H1 (cell line): ENCODE measurements at regions not wholly inside any gene's neighbourhood (a gene's known extent, or its start where the extent isn't known, plus 50 kb on each side); places are given as distances from the start of the nearest gene placed in this dataset.

ENCODE experiments used
- CTCF ChIA-PET: fragments of 300-600 bp; sonication (Branson Sonifier 250); formaldehyde crosslinking; loops from one replicate; lab custom pipeline; 2021; ENCODE audit not compliant: partially characterized antibody; lab: Charles Lee
- POLR2A ChIA-PET: fragments of 300-600 bp; sonication (Branson Sonifier 250); formaldehyde crosslinking; loops from one replicate; lab custom pipeline; 2021; ENCODE audit warnings: inconsistent platforms; ENCODE audit not compliant: partially characterized antibody; lab: Charles Lee
- DNase-seq, 2 experiments: peaks; one replicate each; pipeline versions ENCODE4 v3.0.0 to v3.0.0-alpha.2; 2010 to 2022; ENCODE audit warnings: low spot score in 2 of 2, low read depth in 1 of 2, mixed read lengths in 1 of 2
- FAIRE-seq: peaks from 2 replicates; lab custom pipeline; 2011; peaks lifted over from hg19 to GRCh38; lab: Jason Lieb, UNC
- H2AFZ ChIP-seq: 2 replicates; pipeline ENCODE4 v1.8.1; 2012; ENCODE audit warnings: low read length, inconsistent platforms
- H2AK5ac ChIP-seq: 2 replicates; pipeline ENCODE4 v1.6.1; 2013; ENCODE audit warnings: low read depth, low read length
- H2BK120ac ChIP-seq: replicated peaks from 2 replicates; pipeline ENCODE3; 2013; ENCODE audit warnings: low read depth, low read length, inconsistent platforms
- H2BK12ac ChIP-seq: 2 replicates; pipeline ENCODE4 v1.6.1; 2013; ENCODE audit warnings: low read depth, low read length
- H2BK15ac ChIP-seq: 2 replicates; pipeline ENCODE4 v1.6.1; 2013; ENCODE audit warnings: low read length
- H2BK20ac ChIP-seq: 2 replicates; pipeline ENCODE4 v1.6.1; 2013; ENCODE audit warnings: low read length
- H2BK5ac ChIP-seq: 2 replicates; pipeline ENCODE4 v1.6.1; 2013; ENCODE audit warnings: low read depth, low read length
- H3K14ac ChIP-seq: 2 replicates; pipeline ENCODE4 v1.6.1; 2013; ENCODE audit warnings: inconsistent platforms; ENCODE audit not compliant: insufficient read length
- H3K18ac ChIP-seq: 2 replicates; pipeline ENCODE4 v1.6.1; 2013; ENCODE audit warnings: low read length; ENCODE audit errors: extremely low read depth
- H3K23ac ChIP-seq: 2 replicates; pipeline ENCODE4 v1.6.1; 2013; ENCODE audit warnings: inconsistent platforms; ENCODE audit not compliant: insufficient read length
- H3K23me2 ChIP-seq: 2 replicates; pipeline ENCODE4 v1.6.1; 2013; ENCODE audit warnings: low read depth, low read length
- H3K27ac ChIP-seq: 2 replicates; pipeline ENCODE4 v1.6.1; 2011; ENCODE audit warnings: low read depth, low read length, inconsistent platforms
- H3K27me3 ChIP-seq, 4 experiments: replicated peaks in 1 of 4; 1 replicate in 1 of 4; 2 replicates in 3 of 4; pipeline versions ENCODE4 v1.6.1 to v1.8.1; 2011 to 2013; ENCODE audit warnings: low read length in 3 of 4, mild to moderate bottlenecking in 3 of 4, inconsistent platforms in 2 of 4, mixed read lengths in 2 of 4, moderate library complexity in 1 of 4; ENCODE audit not compliant: control insufficient read depth in 3 of 4, insufficient read depth in 3 of 4; ENCODE audit errors: extremely low read depth in 1 of 4
- H3K36me3 ChIP-seq, 4 experiments: 2 replicates each; pipeline versions ENCODE4 v1.6.1 to v1.8.1; 2011 to 2013; ENCODE audit warnings: mild to moderate bottlenecking in 4 of 4, low read length in 3 of 4, moderate library complexity in 2 of 4, control low read depth in 1 of 4, inconsistent platforms in 1 of 4; ENCODE audit not compliant: insufficient read depth in 4 of 4, control insufficient read depth in 2 of 4
- H3K4ac ChIP-seq: replicated peaks from 2 replicates; pipeline ENCODE3; 2013; ENCODE audit warnings: low read length, low read depth, mixed read lengths, inconsistent platforms; ENCODE audit not compliant: insufficient read length
- H3K4me1 ChIP-seq, 4 experiments: replicated peaks in 1 of 4; 1 replicate in 1 of 4; 2 replicates in 3 of 4; pipeline versions ENCODE4 v1.6.1 to v1.8.1; 2011 to 2013; ENCODE audit warnings: low read length in 3 of 4, inconsistent platforms in 2 of 4, mixed read lengths in 1 of 4; ENCODE audit not compliant: insufficient read depth in 4 of 4, control insufficient read depth in 3 of 4
- H3K4me2 ChIP-seq, 2 experiments: 2 replicates each; pipeline versions ENCODE4 v1.6.1 to v1.8.1; 2011 to 2013; ENCODE audit warnings: low read depth in 2 of 2, low read length in 2 of 2, control low read depth in 1 of 2, inconsistent platforms in 1 of 2, mild to moderate bottlenecking in 1 of 2; ENCODE audit not compliant: insufficient read depth in 1 of 2
- H3K4me3 ChIP-seq, 4 experiments: fragments of 200-600, 300-600 bp in 1 of 4; sonication (generic), shearing (Covaris generic), sonication (Bioruptor Twin) in 1 of 4; 2 replicates each; pipeline versions ENCODE4 v1.5.1 to v1.8.1; 2011 to 2016; ENCODE audit warnings: low read length in 4 of 4, low read depth in 3 of 4, control low read depth in 2 of 4, inconsistent platforms in 2 of 4, mild to moderate bottlenecking in 2 of 4, mixed read lengths in 1 of 4, moderate library complexity in 1 of 4; ENCODE audit not compliant: insufficient read depth in 2 of 4; ENCODE audit errors: extremely low read depth in 1 of 4
- H3K56ac ChIP-seq: replicated peaks from 2 replicates; pipeline ENCODE3; 2013; ENCODE audit warnings: low read depth, mild to moderate bottlenecking, mixed read lengths, low read length, inconsistent platforms; ENCODE audit not compliant: insufficient read length
- H3K79me1 ChIP-seq: 2 replicates; pipeline ENCODE4 v1.6.1; 2013; ENCODE audit warnings: low read depth, low read length, control low read depth
- H3K79me2 ChIP-seq, 2 experiments: 2 replicates each; pipeline versions ENCODE4 v1.6.1 to v1.8.1; 2012 to 2013; ENCODE audit warnings: low read length in 2 of 2, mild to moderate bottlenecking in 2 of 2, inconsistent platforms in 1 of 2; ENCODE audit not compliant: insufficient read depth in 2 of 2, control insufficient read depth in 1 of 2
- H3K9ac ChIP-seq, 4 experiments: replicated peaks in 1 of 4; 1 replicate in 1 of 4; 2 replicates in 3 of 4; pipeline versions ENCODE4 v1.6.1 to v1.8.1; 2011 to 2013; ENCODE audit warnings: low read depth in 3 of 4, low read length in 3 of 4, control low read depth in 2 of 4, mild to moderate bottlenecking in 2 of 4, moderate library complexity in 2 of 4, inconsistent platforms in 1 of 4; ENCODE audit errors: extremely low read depth in 1 of 4
- H3K9me3 ChIP-seq, 2 experiments: 2 replicates each; pipeline versions ENCODE4 v1.6.1 to v1.8.1; 2012 to 2013; ENCODE audit warnings: mild to moderate bottlenecking in 2 of 2, moderate library complexity in 2 of 2, control low read depth in 1 of 2, inconsistent platforms in 1 of 2, low read depth in 1 of 2, low read length in 1 of 2, mixed read lengths in 1 of 2; ENCODE audit not compliant: insufficient read depth in 2 of 2
- H4K20me1 ChIP-seq, 2 experiments: replicated peaks in 1 of 2; 2 replicates each; pipeline versions ENCODE3 to v1.8.1; 2011 to 2013; ENCODE audit warnings: inconsistent platforms in 2 of 2, low read length in 2 of 2, mild to moderate bottlenecking in 1 of 2; ENCODE audit not compliant: insufficient read depth in 2 of 2, control insufficient read depth in 1 of 2
- H4K5ac ChIP-seq: 2 replicates; pipeline ENCODE4 v1.6.1; 2013; ENCODE audit warnings: low read length, low read depth, mixed read lengths, inconsistent platforms; ENCODE audit not compliant: insufficient read length
- H4K8ac ChIP-seq: 2 replicates; pipeline ENCODE4 v1.8.0; 2013; ENCODE audit warnings: mild to moderate bottlenecking, moderate library complexity, low read length, inconsistent platforms; ENCODE audit not compliant: insufficient read depth; ENCODE audit errors: extremely low read depth
- H4K91ac ChIP-seq: replicated peaks from 2 replicates; pipeline ENCODE3; 2013; ENCODE audit warnings: low read length, mixed read lengths, inconsistent platforms; ENCODE audit not compliant: insufficient read length
- HDAC2 ChIP-seq, 2 experiments: fragments of 300-600 bp in 1 of 2; sonication (generic) in 1 of 2; IDR thresholded peaks; 2 replicates each; pipeline ENCODE4 v1.6.1; 2011 to 2012; ENCODE audit warnings: low read depth in 2 of 2, low read length in 2 of 2, mild to moderate bottlenecking in 2 of 2, moderate library complexity in 2 of 2, borderline replicate concordance in 1 of 2, inconsistent platforms in 1 of 2
- KDM1A ChIP-seq: fragments of 200-600, 300-600 bp; sonication (generic); IDR thresholded peaks from 2 replicates; pipeline ENCODE4 v1.7.1; 2016; ENCODE audit warnings: mild to moderate bottlenecking, low read length, borderline replicate concordance
- NRF1 ChIP-seq: IDR thresholded peaks from 2 replicates; pipeline ENCODE4 v1.6.1; 2011; ENCODE audit warnings: mild to moderate bottlenecking, low read depth, low read length, improper control_type of control experiment
- RBBP5 ChIP-seq: IDR thresholded peaks from 2 replicates; pipeline ENCODE4 v1.7.1; 2012; ENCODE audit warnings: low read depth, mild to moderate bottlenecking, inconsistent platforms, low read length, moderate library complexity, borderline replicate concordance
- SIN3A ChIP-seq, 2 experiments: IDR thresholded peaks in 1 of 2; conservative IDR thresholded peaks in 1 of 2; 2 replicates each; pipeline ENCODE4 v1.6.1; 2011 to 2012; ENCODE audit warnings: low read length in 2 of 2, improper control_type of control experiment in 1 of 2, low read depth in 1 of 2, mild to moderate bottlenecking in 1 of 2
- SIRT6 ChIP-seq: IDR thresholded peaks from one replicate; pipeline ENCODE4 v1.7.1; 2012; ENCODE audit warnings: low read length, inconsistent platforms
- SP1 ChIP-seq: IDR thresholded peaks from 2 replicates; pipeline ENCODE4 v1.6.1; 2011; ENCODE audit warnings: low read depth, low read length
- SRF ChIP-seq: IDR thresholded peaks from 2 replicates; pipeline ENCODE4 v1.6.1; 2011; ENCODE audit warnings: mild to moderate bottlenecking, low read depth, low read length, moderate library complexity
- WGBS, 2 experiments: shearing (Covaris generic) in 1 of 2; methylation state at CpG; one replicate each; pipeline versions ENCODE4 v1.1.6 to v1.1.7; 2013 to 2015; ENCODE audit warnings: low lambda C conversion rate in 2 of 2, mixed read lengths in 2 of 2, inconsistent platforms in 1 of 2, low coverage in 1 of 2, missing lambda C conversion rate in 1 of 2; ENCODE audit not compliant: insufficient replicate concordance in 2 of 2, insufficient coverage in 1 of 2, insufficient read length in 1 of 2; ENCODE audit errors: extremely low coverage in 1 of 2, missing lambda C conversion rate in 1 of 2; 5-methylcytosine and 5-hydroxymethylcytosine counted together
- TF ChIP-seq, protein P1 (sequence below): IDR thresholded peaks from 2 replicates; pipeline ENCODE4 v1.6.1; 2012; ENCODE audit warnings: inconsistent platforms

DNA sequence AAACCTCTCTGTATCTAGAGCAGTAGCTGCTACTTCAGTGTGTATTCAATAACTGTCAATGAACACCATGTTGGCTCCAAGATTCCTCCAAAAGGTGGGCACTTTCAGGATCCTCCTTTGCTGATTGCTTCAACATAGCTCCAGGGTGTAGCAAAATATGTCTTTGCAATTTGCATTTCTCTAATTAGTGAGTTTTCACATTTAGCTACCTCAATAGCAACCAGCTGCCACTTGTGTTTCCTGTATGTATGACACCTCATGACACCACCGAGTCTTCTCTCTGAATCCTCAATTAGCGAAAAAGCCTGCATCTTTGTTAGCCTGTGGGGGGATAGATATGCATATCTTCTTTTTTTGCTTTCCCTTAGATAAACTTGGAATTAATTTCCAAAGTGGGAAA is 898.3 kb upstream of the FAT3 start:
- H4K20me1 ChIP-seq, result no peaks in the 10 kb centered on the region
- no peaks in the 10 kb centered on the region for H3K79me2 ChIP-seq
- no peak overlapping the region for H3K18ac ChIP-seq
- H2AFZ ChIP-seq, result no peak overlapping the region
- no peak overlapping the region for H3K14ac ChIP-seq
- no peak overlapping the region for H4K5ac ChIP-seq
- no peaks in the 10 kb centered on the region for H3K23me2 ChIP-seq
- H3K4me1 ChIP-seq, result no peaks in the 10 kb centered on the region
- TF ChIP-seq SP1 (no peak), KDM1A (no peak), NRF1 (no peak), SIN3A (conservative IDR thresholded peaks at IDR 0.05 in 1 of 2, IDR thresholded peaks at IDR 0.05 in 1 of 2; ENCODE audit: low read depth in 1 of 2, low read length in 2 of 2) (no peak), RBBP5 (no peak), HDAC2 (IDR thresholded peaks at IDR 0.05; ENCODE audit: borderline replicate concordance in 1 of 2, low read depth in 2 of 2, low read length in 2 of 2) (no peak), SIRT6 (no peak), SRF (no peak)
- TF ChIP-seq, protein P1, sequence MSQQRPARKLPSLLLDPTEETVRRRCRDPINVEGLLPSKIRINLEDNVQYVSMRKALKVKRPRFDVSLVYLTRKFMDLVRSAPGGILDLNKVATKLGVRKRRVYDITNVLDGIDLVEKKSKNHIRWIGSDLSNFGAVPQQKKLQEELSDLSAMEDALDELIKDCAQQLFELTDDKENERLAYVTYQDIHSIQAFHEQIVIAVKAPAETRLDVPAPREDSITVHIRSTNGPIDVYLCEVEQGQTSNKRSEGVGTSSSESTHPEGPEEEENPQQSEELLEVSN, result no peak
- no peak overlapping the region for H2BK15ac ChIP-seq
- no peak overlapping the region for H3K27ac ChIP-seq
- H2BK20ac ChIP-seq, result no peak overlapping the region
- no peak overlapping the region for H3K4me2 ChIP-seq
- H3K36me3 ChIP-seq, result no peaks in the 10 kb centered on the region
- H3K27me3 ChIP-seq, result no peaks in the 10 kb centered on the region
- WGBS, 2 experiments, result 89% methylated on average over 2 of the region's 2 CpGs; no CpG with 5 or more reads in 1 of the 2 experiments
- ChIA-PET POLR2A (no interaction called here), CTCF (interaction anchor here (1.8 kb wide), 1 partner anchor 10 kb away, joined by 5 read pairs; no protein-coding TSS in a partner anchor)
- DNase-seq (no peak), FAIRE-seq (no peak)
- peaks cover 11 to 12% of the 10 kb centered on the region in 2 experiments for H3K9me3 ChIP-seq
- H2BK12ac ChIP-seq, result no peak overlapping the region
- no peak overlapping the region for H3K9ac ChIP-seq
- no peak overlapping the region for H4K91ac ChIP-seq
- H3K79me1 ChIP-seq, result no peaks in the 10 kb centered on the region
- no peak overlapping the region for H2BK5ac ChIP-seq
- H4K8ac ChIP-seq, result no peak overlapping the region
- H3K4ac ChIP-seq, result no peak overlapping the region
- no peak overlapping the region for H3K56ac ChIP-seq
- H2BK120ac ChIP-seq, result no peak overlapping the region
- H3K4me3 ChIP-seq, result no peak overlapping the region
- H3K23ac ChIP-seq, result no peak overlapping the region
- H2AK5ac ChIP-seq, result no peak overlapping the region
